Adrenal gland (tissue), 5 donors: ENCODE measurements at regions not wholly inside any gene's neighbourhood (a gene's known extent, or its start where the extent isn't known, plus 50 kb on each side); places are given as distances from the start of the nearest gene placed in this dataset.

Experiments
- POLR2A ChIP-seq, 2 donors: fragments of 450-650 bp; IDR thresholded peaks; one replicate each; pipeline ENCODE4 v1.6.1; 2017; ENCODE audit warnings: antibody characterized with exemption in 2 of 2, mild to moderate bottlenecking in 2 of 2, moderate library complexity in 1 of 2
- TF ChIP-seq, protein P1 (sequence below), 6 experiments: fragments of 450-650 bp in 4 of 6; fragments of 200-600 bp in 2 of 6; sonication (generic) in 1 of 6; IDR thresholded peaks; 1 replicate in 5 of 6; 2 replicates in 1 of 6; pipeline versions ENCODE4 v1.5.1 to v1.8.0; 2016 to 2021; ENCODE audit warnings: antibody characterized with exemption in 6 of 6, mild to moderate bottlenecking in 2 of 6, moderate library complexity in 1 of 6
- donor health status: DM: no; HTN: no; CAD: no.

DNA sequence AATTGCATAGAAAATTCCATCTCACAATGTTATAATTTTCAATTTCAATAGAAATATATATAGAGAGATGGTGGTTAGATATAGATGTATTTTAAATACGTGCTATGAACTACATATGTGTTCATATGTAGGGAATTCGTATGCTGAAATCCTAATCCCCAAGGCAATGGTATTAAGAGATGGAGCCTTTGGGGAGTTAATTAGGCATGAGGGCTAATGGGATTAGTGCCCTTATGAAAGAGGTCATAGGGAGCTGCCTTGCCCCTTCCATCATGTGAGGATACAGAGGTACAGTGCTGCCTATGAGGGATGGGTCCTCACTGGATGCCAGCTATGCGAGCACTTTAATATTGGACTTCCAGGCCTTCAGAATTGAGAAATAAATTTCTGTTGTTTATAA, 79.6 kb upstream of the CCDC54 start:
- TF ChIP-seq, protein P1, sequence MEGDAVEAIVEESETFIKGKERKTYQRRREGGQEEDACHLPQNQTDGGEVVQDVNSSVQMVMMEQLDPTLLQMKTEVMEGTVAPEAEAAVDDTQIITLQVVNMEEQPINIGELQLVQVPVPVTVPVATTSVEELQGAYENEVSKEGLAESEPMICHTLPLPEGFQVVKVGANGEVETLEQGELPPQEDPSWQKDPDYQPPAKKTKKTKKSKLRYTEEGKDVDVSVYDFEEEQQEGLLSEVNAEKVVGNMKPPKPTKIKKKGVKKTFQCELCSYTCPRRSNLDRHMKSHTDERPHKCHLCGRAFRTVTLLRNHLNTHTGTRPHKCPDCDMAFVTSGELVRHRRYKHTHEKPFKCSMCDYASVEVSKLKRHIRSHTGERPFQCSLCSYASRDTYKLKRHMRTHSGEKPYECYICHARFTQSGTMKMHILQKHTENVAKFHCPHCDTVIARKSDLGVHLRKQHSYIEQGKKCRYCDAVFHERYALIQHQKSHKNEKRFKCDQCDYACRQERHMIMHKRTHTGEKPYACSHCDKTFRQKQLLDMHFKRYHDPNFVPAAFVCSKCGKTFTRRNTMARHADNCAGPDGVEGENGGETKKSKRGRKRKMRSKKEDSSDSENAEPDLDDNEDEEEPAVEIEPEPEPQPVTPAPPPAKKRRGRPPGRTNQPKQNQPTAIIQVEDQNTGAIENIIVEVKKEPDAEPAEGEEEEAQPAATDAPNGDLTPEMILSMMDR (IDR thresholded peaks at IDR 0.05): no peak
- TF ChIP-seq POLR2A (IDR thresholded peaks at IDR 0.05): no peak
